ENCODE measurements at regions not wholly inside any gene's neighbourhood (a gene's known extent, or its start where the extent isn't known, plus 50 kb on each side); places are given as distances from the start of the nearest gene placed in this dataset.

DNA sequence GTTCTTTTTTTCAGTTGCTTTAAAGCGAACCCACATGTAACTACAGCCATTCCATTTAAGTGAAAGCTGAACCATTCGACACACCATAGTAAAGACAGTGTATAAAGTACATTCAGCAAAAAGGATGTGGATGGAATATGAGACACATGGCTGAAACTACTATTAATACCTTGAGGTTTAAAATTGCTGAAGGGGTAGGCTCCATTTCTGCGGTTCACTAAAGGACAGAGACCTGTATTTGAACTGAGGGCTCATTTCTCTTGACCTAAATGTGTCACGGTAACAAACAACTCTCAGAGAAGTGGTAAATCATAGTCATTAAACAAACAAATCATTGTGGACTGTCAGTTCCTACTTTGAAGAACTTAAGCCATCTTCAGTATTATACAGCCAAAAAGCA, 1085.6 kb upstream of the TENM3 start:
- TF ChIP-seq, protein P1, sequence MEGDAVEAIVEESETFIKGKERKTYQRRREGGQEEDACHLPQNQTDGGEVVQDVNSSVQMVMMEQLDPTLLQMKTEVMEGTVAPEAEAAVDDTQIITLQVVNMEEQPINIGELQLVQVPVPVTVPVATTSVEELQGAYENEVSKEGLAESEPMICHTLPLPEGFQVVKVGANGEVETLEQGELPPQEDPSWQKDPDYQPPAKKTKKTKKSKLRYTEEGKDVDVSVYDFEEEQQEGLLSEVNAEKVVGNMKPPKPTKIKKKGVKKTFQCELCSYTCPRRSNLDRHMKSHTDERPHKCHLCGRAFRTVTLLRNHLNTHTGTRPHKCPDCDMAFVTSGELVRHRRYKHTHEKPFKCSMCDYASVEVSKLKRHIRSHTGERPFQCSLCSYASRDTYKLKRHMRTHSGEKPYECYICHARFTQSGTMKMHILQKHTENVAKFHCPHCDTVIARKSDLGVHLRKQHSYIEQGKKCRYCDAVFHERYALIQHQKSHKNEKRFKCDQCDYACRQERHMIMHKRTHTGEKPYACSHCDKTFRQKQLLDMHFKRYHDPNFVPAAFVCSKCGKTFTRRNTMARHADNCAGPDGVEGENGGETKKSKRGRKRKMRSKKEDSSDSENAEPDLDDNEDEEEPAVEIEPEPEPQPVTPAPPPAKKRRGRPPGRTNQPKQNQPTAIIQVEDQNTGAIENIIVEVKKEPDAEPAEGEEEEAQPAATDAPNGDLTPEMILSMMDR (IDR thresholded peaks at IDR 0.05; ENCODE audit: insufficient read depth, low read length) = no peak
- no peak for TF ChIP-seq GABPA (IDR thresholded peaks at IDR 0.05; ENCODE audit: low read depth)

Measured in HL-60 (cell line).